Left ventricle myocardium superior (tissue), 1 donor: ENCODE measurements at regions not wholly inside any gene's neighbourhood (a gene's known extent, or its start where the extent isn't known, plus 50 kb on each side); places are given as distances from the start of the nearest gene placed in this dataset.

ENCODE experiments used
- ATAC-seq: fragments of 200-7000 bp; cut with Tn5 transposase; one replicate; pipeline ENCODE4 v1.9.1; 2020; ENCODE audit warnings: mild to moderate bottlenecking, moderate library complexity
- DNase-seq: peaks from one replicate; pipeline ENCODE4 v3.0.0-alpha.2; 2020
- intact Hi-C: fragments of 100-400 bp; cut with micrococcal nuclease; formaldehyde crosslinking; loops from one replicate; pipeline ENCODE4 v1.11.0; 2022
- donor health status: DM: no; HTN: yes; CAD: no; lungs with severe emphysema.

DNA sequence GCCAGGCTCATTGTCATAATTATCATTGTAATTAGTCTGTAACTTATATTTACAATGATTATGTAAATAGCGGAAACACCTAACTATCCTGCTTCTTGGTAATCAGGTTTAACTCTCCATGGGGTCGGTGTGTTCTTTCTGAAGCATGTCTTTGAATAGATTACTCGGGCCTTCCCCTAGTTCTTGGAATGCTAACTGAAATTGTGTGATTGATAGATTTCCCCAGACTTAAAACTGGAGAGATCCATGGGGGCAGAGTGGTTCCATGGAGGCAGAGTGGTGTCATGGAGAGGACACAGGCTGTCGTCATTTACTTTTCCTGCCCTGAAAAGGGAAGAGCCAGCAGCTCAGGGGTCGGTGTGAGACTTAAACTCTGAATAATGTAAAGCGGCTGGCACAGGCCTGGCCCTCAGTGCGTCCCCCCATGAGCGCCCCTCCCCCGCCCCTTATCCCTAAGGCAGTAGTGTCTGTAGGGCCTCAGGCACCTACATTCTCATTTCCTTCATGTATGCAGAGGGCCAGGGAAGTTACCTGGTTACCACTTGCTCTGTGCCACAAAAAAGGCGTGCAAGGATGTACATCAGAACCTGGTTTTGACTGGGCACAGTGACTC is 225.1 kb downstream of the TM9SF2 start:
- intact Hi-C loops, result no loop called here
- ATAC-seq, result no peak
- DNase-seq, result no peak

DNA sequence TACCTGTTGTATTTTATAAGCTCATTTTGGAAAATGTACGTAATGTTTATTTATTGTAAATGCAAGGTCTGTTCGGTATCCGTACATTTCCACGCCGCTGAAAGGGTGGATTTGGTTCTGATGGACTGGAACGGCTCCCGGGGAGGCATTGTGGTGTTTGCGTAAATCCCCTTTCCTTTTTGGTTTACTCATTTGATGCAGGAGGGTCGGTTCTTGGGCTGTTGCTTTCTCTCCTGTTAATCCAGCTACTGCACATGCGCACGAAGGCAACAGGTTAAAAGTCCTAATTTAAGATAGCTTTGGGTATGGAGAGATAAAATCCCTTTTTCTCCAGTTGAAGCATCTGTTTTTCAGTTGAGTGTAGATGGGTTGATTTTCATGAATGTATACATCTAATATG is 224.4 kb downstream of the TM9SF2 start:
- intact Hi-C loops, result no loop called here
- DNase-seq, result no peak
- ATAC-seq, result no peak

DNA sequence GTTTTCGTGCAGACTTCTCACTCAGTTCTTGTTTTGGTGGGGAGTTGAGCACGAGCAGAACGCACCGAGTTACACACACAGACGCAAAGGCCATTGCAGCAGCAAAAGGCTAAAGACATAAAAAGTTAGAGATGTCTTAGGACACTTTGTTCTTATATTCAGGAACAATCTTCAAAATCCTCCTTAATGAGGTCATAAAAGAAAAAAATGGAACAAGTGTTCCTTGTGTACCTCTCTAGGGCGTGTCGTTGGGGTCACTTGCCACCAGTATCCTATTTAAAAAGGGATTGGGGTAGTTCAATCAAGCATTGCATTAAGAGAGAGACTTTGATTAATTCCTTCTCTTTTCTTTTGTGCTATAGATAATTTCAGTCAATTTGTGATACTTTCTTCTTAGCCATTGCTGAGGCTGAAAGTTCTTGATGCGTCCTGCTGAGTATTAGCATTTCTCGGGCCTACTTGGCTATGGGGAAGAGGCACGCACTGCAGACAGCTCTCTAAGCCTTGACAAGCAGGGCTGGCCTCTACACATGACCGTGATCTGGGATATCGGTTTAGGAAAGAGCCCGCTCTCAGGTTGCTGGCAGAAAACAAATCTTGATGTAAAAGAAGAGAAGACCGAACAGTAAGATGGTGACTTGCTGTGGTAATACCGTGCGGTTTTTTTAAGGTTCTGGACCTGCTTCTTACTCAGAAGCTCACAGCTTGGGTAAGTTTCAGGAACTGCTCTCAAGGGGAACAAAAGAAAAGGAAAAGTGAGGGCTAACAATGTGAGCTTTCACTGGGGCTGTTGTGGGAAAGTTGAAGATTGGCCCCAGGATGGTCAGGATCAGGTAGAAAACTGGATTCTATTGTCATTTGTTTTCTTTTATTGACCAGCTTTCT is 223.6 kb downstream of the TM9SF2 start:
- intact Hi-C loops, result no loop called here
- no peak for ATAC-seq
- DNase-seq, result no peak

DNA sequence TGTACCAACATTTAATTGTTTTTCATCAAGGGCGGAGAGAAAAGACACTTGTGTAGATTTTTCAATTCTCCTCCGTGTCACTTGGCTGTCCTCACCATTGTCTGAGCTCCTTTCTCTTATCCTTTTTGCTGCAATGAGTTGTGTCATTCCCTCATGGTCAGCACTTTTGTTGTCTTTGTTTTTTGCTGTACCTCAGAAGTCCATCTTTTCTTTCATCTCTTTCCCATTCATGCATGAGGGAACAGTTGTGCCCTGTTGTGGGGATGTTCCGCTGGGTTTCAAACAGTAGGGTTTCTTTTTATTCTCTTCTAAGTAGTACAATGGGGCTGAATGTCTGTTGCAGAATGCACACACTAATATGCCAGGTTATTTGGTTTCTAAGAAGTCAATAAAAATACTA is 222.6 kb downstream of the TM9SF2 start:
- ATAC-seq (no peak), DNase-seq (no peak)
- intact Hi-C loops, result no loop called here

DNA sequence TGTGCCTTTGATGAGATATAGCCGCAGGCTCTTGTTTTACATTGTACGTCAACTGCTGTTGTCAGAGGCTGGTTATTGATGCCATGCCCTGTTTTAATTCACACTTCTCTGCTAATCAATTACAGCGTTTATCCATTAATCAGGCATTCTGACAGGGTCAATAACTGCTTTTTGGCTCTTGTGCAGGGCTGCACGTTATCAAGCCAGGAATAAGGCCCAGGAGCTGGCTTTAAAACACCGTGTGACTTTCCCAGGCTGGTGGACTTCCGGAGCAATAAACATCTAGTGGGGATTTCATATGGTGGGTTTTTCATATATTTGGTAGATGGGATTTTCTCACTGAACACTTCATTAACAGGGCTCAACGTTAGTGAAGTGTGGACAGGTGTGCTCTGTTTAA is 221.7 kb downstream of the TM9SF2 start:
- intact Hi-C loops, result no loop called here
- ATAC-seq, result no peak
- no peak for DNase-seq

DNA sequence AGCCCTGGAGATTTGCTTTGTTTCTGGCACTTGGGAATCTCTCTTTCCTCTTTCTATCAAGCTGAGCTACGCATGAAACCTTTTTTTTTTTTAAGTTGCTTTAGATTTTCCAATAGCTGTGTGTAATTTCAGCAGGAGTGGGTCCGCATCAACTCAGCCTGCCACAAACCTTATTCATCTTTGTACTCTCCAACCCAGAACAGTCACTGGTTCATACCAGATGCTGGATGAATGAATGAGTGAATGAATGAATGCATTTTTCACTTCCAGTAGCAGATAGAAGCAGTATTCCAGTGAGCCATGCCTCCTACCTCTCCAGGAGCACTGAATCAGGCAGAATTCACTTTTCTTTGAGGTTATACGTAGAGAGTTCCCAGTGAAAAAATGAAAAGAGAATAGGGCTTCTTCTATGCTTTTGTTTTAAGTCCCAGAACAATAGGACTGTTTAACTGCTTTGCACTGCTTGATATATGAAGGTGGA is 221.1 kb downstream of the TM9SF2 start:
- intact Hi-C loops, result no loop called here
- ATAC-seq (no peak), DNase-seq (no peak)

DNA sequence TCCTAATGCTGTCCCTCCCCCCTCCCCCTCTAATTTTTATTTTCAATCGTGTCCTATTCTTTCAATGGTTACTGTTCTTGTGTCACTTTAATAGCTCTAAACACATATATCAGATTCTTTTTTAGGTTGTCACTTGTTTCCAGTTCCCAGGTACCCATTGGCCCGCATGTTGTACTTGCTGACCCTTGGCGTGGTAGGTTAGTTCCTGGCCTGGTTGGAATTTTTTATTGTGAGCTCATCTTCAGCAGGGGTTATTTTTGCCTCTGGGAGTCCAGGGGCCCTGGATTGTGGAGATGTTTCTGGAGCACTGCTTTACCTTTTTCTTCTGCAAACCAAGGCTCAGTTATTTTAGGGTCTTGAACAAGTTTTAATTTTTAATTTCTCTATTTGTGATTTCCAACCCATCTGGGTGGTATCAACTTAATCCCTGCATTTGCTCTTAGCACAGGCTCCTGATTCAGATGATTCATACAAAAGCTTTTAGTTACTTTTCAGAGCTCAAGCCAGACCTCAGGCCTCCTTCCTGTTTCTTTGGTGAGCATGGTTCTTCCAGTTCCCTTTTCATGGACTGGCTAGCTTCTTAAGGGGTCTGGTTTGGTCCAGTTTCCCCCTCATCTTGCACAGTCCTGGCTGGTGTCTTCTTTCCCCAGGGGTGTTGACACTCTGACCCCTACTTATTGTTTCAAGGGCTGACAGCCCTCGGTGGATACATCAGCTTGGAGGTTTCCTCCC is 220.5 kb downstream of the TM9SF2 start:
- intact Hi-C loops, result no loop called here
- no peak for DNase-seq
- no peak for ATAC-seq

DNA sequence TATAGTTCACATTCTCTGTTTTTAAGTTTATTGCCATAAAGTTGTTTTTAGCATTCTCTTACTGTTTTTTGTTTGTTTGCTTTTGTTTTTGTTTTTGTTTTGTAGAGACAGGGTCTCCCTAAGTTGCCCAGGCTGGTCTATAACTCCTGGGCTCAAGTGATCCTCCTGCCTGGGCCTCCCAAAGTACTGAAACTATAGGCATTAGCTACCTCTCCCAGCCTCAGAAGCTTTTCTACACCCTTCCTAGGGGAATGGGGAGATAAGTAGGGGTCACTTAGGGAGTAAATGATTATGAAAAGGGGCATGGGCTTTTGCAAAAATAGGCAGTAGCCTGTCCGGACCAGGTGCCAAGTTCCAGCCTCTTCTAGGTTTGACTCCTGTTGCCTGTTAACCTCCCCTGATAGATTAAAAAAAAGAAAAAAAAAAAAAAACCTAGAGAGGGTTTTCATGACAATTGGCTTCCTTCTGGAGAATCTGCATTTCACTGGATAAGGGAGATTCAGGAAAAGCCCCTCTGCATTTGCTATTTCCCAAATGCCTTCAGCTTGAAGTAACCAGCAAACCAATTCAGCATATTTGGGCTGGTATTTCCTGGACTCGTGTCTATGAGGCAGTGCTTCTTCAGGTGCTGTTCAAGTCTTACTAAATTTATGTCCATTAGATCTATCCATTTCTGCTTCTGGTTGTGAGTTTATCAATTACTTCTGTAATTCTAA is 216.8 kb downstream of the TM9SF2 start:
- intact Hi-C loops, result no loop called here
- DNase-seq (no peak), ATAC-seq (no peak)

DNA sequence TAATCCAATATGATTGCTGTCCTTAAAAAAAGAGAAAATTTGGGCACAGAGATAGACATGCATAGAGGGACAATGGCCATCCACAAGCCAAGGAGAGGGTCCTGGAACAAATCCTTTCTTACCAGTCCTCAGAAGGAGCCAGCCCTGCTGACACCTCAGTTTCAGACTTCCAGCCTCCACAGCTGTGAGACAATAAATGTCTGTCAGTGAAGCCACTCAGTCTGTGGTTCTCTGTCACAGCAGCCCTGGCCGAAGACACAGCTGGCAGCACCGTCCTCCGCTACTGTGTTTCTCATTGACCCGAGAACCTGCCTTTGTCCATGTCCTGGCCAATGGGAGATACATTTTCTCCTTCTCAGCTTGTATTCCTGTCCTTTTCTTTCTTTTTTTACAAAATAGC is 207.9 kb downstream of the TM9SF2 start:
- DNase-seq (no peak), ATAC-seq (no peak)
- intact Hi-C loops, result no loop called here

DNA sequence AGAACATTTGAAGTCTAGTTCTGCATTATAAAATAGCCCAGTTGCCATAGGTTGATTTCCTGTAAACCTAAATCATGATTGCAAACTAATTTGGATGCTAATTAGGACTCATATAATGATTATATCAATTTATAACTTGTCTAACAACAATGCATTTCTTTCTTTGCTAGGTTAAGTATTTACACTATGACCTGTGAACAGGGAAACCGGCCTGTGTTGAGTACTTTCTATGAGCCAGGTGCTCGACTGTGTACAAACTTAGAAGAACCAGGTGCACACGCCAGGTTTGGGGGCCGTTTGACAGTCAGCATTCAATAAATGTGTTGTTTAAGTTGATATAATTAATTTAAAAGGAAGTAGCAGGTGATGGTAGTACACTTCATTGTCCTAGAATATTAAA is 203.1 kb downstream of the TM9SF2 start:
- DNase-seq (no peak), ATAC-seq (no peak)
- intact Hi-C loops, result no loop called here

DNA sequence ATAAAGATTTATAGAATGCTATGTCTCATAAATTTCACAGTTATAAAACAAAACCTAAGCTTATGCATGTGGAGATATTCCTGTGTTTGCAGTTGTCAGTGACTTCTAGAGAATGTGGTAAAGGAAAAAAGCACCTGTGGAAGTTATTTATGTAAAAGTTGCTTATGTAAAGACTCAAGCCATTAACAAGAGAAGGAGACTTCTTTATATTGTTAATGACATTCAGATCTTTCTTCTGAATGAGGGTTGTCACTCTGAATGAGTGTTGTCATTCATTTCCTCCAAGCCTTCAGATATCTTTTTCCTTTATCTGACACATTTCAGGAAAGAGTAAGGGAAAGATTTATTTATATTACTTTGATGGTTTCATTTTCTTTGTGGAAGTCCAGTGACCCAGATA is 202.6 kb downstream of the TM9SF2 start:
- no peak for DNase-seq
- intact Hi-C loops, result no loop called here
- ATAC-seq, result no peak

DNA sequence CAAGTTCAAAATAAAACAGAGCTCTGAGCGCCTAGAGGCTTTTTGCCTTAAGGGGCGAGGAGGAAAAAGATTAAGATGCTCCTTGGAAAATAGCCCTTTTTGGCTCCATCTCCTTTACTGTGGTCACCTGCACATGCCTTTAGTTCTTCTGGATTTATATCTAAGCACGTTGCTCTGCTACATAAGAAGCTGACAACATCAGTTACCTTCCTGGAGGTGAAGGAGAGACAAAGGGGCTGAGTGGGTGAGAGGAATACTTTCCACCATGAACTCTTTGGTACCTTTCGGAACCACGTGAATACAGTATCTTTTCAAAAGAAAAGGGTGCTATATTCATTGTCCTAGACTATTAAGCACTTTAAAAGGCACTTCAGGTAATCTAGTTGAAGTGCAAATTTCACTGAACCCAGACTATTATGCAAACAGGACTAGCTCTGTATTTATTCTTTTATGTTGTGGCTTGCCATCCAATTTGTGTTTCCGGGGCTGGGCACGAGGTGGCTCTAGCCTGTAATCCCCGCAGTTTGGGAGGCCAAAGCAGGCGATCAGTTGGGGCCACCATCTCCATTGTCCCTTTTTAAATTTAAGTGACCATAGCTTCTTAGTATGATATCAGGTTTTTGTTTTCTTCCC is 201.5 kb downstream of the TM9SF2 start:
- intact Hi-C loops, result no loop called here
- DNase-seq, result no peak
- no peak for ATAC-seq

DNA sequence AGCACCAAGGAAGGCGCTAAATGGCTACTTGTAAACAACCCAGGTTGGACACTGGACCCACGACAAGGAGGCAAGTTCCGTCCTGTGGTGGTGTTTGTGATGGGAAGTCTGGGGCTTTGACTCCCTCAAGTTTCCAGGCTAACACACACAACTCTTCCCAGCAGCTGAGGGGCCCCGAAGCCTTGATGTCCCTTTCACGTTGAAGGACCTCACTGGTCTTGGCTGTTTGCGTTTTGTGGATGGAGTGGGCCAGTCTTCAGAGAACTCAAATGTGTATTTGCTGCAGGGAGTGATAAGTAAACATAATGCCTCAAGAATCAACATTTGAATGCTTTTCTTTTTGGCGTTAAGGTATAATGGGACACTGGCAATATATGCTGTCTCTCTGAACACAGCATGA is 199.2 kb downstream of the TM9SF2 start:
- intact Hi-C loops, result no loop called here
- DNase-seq (no peak), ATAC-seq (no peak)

DNA sequence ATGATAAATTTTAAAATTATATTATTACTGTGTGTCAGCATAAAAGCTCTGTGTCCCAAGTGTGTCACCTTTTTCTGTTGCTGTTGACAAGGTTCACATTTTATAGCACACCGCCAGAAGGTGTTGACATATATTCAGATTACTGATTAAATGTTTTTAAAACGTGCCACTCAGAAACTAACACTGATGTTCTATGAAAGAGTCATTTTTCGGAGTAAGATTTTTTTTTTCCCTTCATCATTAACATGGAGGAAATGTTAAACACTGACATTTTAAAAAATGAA is 197.5 kb downstream of the TM9SF2 start:
- ATAC-seq (no peak), DNase-seq (no peak)
- intact Hi-C loops, result no loop called here

DNA sequence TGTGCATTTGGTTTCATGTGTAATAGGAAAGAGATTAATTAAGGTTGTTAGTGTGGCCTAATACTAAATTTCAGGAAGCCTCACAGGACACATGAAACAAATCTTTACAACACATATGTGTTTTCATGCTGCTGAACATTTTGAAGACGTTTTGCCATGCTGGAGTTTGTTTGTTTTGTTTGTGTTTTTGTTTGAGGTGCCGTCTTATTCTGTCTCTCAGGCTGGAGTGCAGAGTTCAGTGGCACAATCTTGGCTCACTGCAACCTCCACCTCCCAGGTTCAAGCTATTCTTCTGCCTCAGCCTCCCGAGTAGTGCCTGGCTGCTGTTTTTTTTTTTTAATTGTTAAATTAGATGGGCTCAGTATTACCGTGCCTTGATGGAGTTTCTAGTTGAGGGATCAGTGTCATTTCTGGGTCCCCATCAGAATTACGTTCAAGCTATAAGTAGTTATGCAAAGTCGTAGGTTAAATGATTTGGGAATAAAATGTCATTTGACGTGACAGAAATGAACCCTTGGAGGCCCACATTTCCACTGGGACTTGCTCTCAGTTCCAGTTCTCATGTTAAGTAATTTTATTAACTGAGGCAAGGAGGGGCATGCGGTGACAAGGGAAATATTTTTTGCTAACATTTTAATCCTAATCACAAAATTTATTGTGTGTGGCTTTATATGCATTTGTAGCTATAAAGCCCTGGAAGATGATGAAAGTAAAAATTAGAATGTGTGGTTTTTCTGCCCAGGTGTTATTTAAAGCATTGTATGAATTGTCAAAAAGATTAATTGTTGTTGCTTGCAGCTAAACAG is 196.9 kb downstream of the TM9SF2 start:
- intact Hi-C loops, result no loop called here
- DNase-seq, result no peak
- ATAC-seq, result no peak

DNA sequence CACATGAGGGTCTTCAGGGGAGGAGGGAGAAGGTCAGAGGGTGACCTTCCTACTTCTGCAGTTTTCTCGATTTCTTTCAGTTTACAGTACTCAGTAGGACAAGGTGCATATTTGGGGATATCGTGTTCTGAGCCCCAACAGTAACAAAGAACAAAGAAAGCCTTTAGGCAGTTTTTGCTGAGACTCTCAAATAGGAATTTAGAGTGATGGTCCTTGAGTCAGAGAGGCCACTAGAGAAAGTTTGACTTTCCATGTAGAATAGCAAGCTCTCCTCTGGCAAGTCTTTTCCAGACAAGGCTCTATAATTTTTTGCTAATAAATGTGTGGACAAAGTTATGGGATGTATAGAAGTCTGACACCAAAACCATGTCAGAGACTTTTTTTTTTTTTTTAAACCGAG is 194.6 kb downstream of the TM9SF2 start:
- DNase-seq (no peak), ATAC-seq (no peak)
- intact Hi-C loops, result no loop called here

DNA sequence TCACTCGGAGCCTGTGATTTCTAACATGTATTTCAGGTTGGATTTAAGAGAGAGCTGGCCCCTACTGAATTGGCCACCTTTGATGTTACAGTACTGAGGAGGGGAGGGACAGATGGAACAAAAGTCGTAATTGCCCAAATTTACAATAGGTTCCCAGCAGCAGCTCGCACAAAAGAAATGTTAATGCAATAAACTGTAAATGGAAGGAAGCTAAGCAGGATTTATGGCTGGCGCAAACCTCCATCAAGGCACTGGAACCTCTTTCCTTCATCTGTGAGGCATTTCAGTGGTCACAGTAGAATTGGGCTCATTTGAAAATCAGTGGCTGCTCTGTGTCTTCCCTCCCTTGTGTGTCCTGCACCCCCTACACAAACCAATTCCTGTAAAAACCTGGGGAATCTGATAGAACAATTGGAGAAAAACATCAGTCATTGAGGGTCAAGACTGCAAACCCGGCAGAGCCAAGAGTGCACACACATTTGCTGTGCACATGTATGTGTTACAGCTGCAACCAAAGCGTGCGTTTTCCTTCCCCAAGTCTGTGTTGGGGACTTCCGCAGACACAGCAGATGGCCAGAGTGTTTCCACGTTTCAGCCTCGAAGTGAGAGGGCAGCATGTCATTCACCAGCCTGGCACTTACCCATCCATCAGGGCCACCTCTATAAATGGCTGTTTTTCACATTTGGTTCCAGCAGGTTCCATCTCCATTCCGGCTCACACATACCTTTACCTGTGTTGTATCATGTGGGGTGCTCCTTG is 192.8 kb downstream of the TM9SF2 start:
- DNase-seq (no peak), ATAC-seq (no peak)
- intact Hi-C loops, result no loop called here

DNA sequence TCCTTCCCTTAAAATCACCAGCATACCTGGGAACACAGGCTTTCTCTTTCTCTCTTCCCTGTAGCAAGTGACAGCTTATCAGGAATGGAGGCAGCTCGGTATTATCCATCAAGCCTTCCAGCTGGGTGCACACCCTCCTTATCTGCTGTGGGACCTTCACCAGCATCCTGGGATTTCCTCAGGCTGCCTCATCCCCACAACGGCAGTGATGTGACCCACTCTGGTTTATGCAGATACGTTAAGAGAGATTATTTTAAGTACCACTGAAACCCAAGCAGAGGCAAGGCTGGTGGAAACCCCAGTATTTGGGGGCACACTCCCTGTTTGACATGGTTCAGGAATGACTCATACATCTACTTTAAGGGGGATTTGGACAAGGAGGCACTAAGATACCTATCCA is 192.1 kb downstream of the TM9SF2 start:
- intact Hi-C loops, result no loop called here
- ATAC-seq (no peak), DNase-seq (no peak)
